Karpas-422 (cell line): ENCODE measurements at regions not wholly inside any gene's neighbourhood (a gene's known extent, or its start where the extent isn't known, plus 50 kb on each side); places are given as distances from the start of the nearest gene placed in this dataset.
A peak's percentile ranks its signal among the peaks of the same experiment; 100 is the strongest.

Source experiments
- DNase-seq: peaks from one replicate; pipeline ENCODE4 v3.0.0-alpha.2; 2015
- H2AFZ ChIP-seq: fragments of 200-600 bp; sonication (generic); 2 replicates; pipeline ENCODE4 v1.6.1; 2014; ENCODE audit warnings: antibody characterized with exemption, low read length, mixed read lengths
- H3K27ac ChIP-seq: fragments of 200-600 bp; sonication (generic); 2 replicates; pipeline ENCODE4 v1.5.1; 2014; ENCODE audit warnings: mild to moderate bottlenecking, low read length, moderate library complexity
- H3K27me3 ChIP-seq: fragments of 200-600 bp; sonication (generic); 2 replicates; pipeline ENCODE4 v1.6.1; 2014; ENCODE audit warnings: low read length, mixed read lengths
- H3K36me3 ChIP-seq: fragments of 200-600 bp; sonication (generic); 2 replicates; pipeline ENCODE4 v1.6.1; 2014; ENCODE audit warnings: low read length, mixed read lengths; ENCODE audit not compliant: insufficient read depth
- H3K4me1 ChIP-seq: fragments of 200-600 bp; sonication (generic); 2 replicates; pipeline ENCODE4 v1.6.1; 2014; ENCODE audit warnings: mild to moderate bottlenecking, low read length, mixed read lengths
- H3K4me2 ChIP-seq: fragments of 200-600 bp; sonication (generic); 2 replicates; pipeline ENCODE4 v1.6.1; 2014; ENCODE audit warnings: low read length, low read depth, mild to moderate bottlenecking; ENCODE audit not compliant: poor library complexity, severe bottlenecking
- H3K4me3 ChIP-seq: fragments of 200-600 bp; sonication (generic); 2 replicates; pipeline ENCODE4 v1.5.1; 2014; ENCODE audit warnings: mild to moderate bottlenecking, antibody characterized with exemption, low read length, mixed read lengths
- H3K79me2 ChIP-seq: fragments of 200-600 bp; sonication (generic); 2 replicates; pipeline ENCODE4 v1.6.1; 2014; ENCODE audit warnings: mild to moderate bottlenecking, low read length, mixed read lengths
- H3K9ac ChIP-seq: fragments of 200-600 bp; sonication (generic); 2 replicates; pipeline ENCODE4 v1.6.0; 2014; ENCODE audit warnings: low read length
- H3K9me2 ChIP-seq: fragments of 200-600 bp; sonication (generic), shearing (Covaris generic); replicated peaks from 2 replicates; pipeline ENCODE4 v1.6.0; 2014; ENCODE audit warnings: mild to moderate bottlenecking, low read length, moderate library complexity; ENCODE audit not compliant: insufficient read depth
- H3K9me3 ChIP-seq: fragments of 300-700, 200-600 bp; sonication (generic); 2 replicates; pipeline ENCODE4 v1.6.1; 2014; ENCODE audit warnings: low read length, mixed read lengths
- H4K20me1 ChIP-seq: fragments of 200-600 bp; sonication (generic); 2 replicates; pipeline ENCODE4 v1.6.1; 2014; ENCODE audit warnings: mild to moderate bottlenecking, antibody characterized with exemption, low read length, low read depth; ENCODE audit not compliant: insufficient read depth

- Histone ChIP-seq H3K79me2 (no peaks in the 10 kb centered on the region), H3K4me1 (peaks cover 18% of the 10 kb centered on the region), H3K4me2 (no peak overlapping the region), H3K36me3 (no peaks in the 10 kb centered on the region), H3K9me3 (no peaks in the 10 kb centered on the region), H3K27ac (no peak overlapping the region), H4K20me1 (no peaks in the 10 kb centered on the region), H3K4me3 (no peak overlapping the region), H2AFZ (no peak overlapping the region), H3K9me2 (no peaks in the 10 kb centered on the region), H3K27me3 (no peaks in the 10 kb centered on the region), H3K9ac (no peak overlapping the region)
- no peak for DNase-seq
These were observed 192.5 kb downstream of the PCDH19 start for GRCh38 chrX:100217547-100217946.

DNA sequence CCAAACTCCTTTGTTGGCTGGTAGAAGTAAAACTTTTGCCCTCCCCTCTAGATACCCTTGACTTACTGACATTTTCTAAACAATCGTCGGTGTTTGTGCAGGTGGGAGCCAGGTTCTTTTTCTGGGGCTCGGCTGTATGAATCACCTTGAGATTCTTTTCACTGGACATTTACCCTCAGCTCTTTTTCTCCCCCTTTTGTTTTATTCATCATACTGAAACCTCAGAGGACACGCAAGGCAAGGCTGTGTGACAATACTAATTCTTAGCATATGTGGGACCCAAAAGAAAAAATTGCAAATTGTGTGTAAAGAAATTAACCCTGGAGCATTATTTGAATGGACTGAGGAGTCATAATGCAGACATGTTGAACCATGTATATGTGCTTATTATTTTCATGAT lies 194.0 kb downstream of the PCDH19 start:
- Histone ChIP-seq H3K79me2 (no peaks in the 10 kb centered on the region), H2AFZ (no peak overlapping the region), H3K27me3 (no peaks in the 10 kb centered on the region), H3K4me1 (peaks cover 13% of the 10 kb centered on the region), H3K9ac (no peak overlapping the region), H3K4me3 (no peak overlapping the region), H3K4me2 (no peak overlapping the region), H3K27ac (no peak overlapping the region), H4K20me1 (no peaks in the 10 kb centered on the region), H3K36me3 (no peaks in the 10 kb centered on the region), H3K9me3 (no peaks in the 10 kb centered on the region), H3K9me2 (no peaks in the 10 kb centered on the region)
- DNase-seq: no peak

DNA sequence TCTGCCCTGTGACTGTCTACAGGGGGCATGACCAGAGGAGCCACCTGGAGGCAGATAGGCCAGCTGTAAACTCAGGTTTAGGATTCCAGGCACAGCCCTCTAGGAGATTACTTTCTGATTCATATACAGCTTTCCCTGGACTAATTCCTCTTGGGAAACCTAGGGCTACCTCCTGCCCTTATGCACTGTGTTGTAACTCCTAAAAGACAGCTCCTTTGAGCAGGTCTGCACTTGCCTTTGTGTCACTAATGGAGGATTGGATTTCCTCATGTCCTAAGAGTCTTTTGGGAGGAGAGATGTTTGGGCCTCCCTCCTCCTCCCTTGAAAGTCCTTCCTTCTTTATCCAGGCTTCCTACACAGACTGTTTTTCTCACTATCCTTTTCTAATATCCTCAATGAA lies 202.0 kb downstream of the PCDH19 start:
- Histone ChIP-seq H4K20me1 (no peaks in the 10 kb centered on the region), H3K4me2 (peak overlapping the region; percentile 89), H3K79me2 (no peaks in the 10 kb centered on the region), H3K36me3 (no peaks in the 10 kb centered on the region), H3K27ac (peak overlapping the region; percentile 94), H3K9me3 (no peaks in the 10 kb centered on the region), H3K27me3 (no peaks in the 10 kb centered on the region), H3K9ac (peak overlapping the region; percentile 6; the same call in 1 of the 2 replicates), H2AFZ (no peak overlapping the region), H3K9me2 (no peaks in the 10 kb centered on the region), H3K4me1 (peaks cover 27% of the 10 kb centered on the region), H3K4me3 (peak overlapping the region; percentile 36)
- no peak for DNase-seq

- Histone ChIP-seq H3K27ac (peak overlapping the region; percentile 94), H3K9ac (peak overlapping the region; percentile 44), H3K36me3 (no peaks in the 10 kb centered on the region), H3K9me3 (no peaks in the 10 kb centered on the region), H3K4me1 (peaks cover 27% of the 10 kb centered on the region), H3K4me3 (peak overlapping the region; percentile 59), H2AFZ (peak overlapping the region; percentile 44; the same call in 1 of the 2 replicates), H3K9me2 (no peaks in the 10 kb centered on the region), H3K4me2 (peak overlapping the region; percentile 89), H3K27me3 (no peaks in the 10 kb centered on the region), H3K79me2 (no peaks in the 10 kb centered on the region), H4K20me1 (no peaks in the 10 kb centered on the region)
- DNase-seq: peak; percentile 97
These were observed 202.6 kb downstream of the PCDH19 start for GRCh38 chrX:100207331-100208024.

DNA sequence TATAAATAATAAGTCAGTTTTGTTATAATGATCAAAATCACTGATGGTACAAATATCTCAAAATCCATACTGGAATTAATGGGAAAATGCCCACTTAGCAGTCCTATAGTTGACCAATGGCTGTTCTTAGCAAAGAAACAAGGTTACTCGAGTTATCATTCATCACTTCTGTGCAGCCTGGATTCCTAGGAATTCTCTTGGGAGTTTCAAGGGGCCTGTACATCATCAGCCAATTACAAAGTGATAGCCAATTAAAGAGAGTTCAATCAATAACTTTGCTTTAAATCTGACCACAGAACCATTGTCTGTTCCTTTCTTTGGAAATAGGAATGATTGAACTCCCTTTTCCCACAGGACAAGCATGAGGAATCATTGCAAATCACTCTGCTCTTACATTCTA lies 205.5 kb downstream of the PCDH19 start:
- no peaks in the 10 kb centered on the region for H3K79me2 ChIP-seq
- DNase-seq: no peak
- H3K27me3 ChIP-seq: no peaks in the 10 kb centered on the region
- peaks cover 24% of the 10 kb centered on the region for H3K4me1 ChIP-seq
- H3K36me3 ChIP-seq: no peaks in the 10 kb centered on the region
- H2AFZ ChIP-seq: no peak overlapping the region
- no peaks in the 10 kb centered on the region for H3K9me2 ChIP-seq
- no peak overlapping the region for H3K27ac ChIP-seq
- H3K9me3 ChIP-seq: no peaks in the 10 kb centered on the region
- no peak overlapping the region for H3K4me2 ChIP-seq
- H3K4me3 ChIP-seq: no peak overlapping the region
- H4K20me1 ChIP-seq: no peaks in the 10 kb centered on the region
- H3K9ac ChIP-seq: no peak overlapping the region

- Histone ChIP-seq H3K36me3 (no peaks in the 10 kb centered on the region), H3K27me3 (no peaks in the 10 kb centered on the region; the same call in 1 of the 2 replicates), H3K9me2 (no peaks in the 10 kb centered on the region), H3K9ac (no peak overlapping the region), H3K4me2 (no peak overlapping the region), H3K4me1 (no peaks in the 10 kb centered on the region; the same call in 1 of the 2 replicates), H3K79me2 (no peaks in the 10 kb centered on the region), H3K4me3 (no peak overlapping the region), H3K9me3 (no peaks in the 10 kb centered on the region), H3K27ac (no peak overlapping the region), H2AFZ (no peak overlapping the region), H4K20me1 (no peaks in the 10 kb centered on the region)
- no peak for DNase-seq
These were observed 215.8 kb downstream of the PCDH19 start for GRCh38 chrX:100194082-100194775.
